Activated CD8-positive, alpha-beta memory T cell treated with anti-CD3 and anti-CD28 coated beads for 4 hours (primary cell): ENCODE measurements at regions not wholly inside any gene's neighbourhood (a gene's known extent, or its start where the extent isn't known, plus 50 kb on each side); places are given as distances from the start of the nearest gene placed in this dataset.
"Not testable (repeated sequence)": the region's sequence is repeated elsewhere in the genome, so short reads cannot be mapped to it uniquely, and the experiment has no call there.

ENCODE experiments used
- DNase-seq, 2 donors: peaks; one replicate each; pipeline ENCODE4 v3.0.0-alpha.2; 2020; ENCODE audit warnings: low read depth in 2 of 2

DNA sequence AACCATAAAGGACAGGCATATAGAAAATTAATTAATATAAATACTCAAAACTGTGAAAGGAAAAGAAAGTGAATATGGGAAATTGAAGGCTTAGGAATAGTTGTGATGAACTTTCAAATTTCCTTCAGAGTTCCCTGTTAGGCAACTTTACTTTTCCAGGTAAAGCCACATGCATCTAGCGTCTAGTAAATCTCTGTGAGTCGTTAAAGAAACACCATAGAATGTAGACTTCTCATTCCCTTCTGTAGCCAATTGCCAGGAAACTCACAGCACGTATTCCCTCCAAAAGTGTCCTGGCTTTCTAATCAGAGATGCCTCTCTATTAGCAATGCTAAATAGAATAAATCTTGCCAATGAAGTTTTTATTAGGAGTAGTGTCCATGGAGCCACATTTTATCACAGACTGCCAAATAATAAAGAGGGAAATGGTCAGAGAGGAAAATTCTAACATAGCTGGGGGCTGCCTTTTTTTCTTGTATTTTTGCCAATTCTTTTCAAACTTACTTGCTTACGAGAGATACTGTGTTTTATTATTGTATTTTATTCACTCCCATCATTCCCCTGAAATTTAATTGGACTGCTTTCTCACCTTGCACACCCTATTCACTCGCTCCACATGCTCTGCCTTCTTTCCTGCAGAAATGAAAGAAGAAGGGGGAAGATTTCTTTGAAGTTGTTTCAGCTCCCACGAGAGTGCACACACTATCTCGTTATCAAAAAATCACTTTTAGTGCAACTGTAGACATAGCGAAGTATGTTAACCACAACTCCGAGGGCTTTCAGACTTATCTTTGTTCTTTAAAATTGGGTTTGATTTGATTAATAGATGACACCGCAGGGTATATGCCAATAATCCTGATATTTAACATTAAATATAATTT, 439.0 kb downstream of the CSNK1G3 start:
- no peak for DNase-seq

DNA sequence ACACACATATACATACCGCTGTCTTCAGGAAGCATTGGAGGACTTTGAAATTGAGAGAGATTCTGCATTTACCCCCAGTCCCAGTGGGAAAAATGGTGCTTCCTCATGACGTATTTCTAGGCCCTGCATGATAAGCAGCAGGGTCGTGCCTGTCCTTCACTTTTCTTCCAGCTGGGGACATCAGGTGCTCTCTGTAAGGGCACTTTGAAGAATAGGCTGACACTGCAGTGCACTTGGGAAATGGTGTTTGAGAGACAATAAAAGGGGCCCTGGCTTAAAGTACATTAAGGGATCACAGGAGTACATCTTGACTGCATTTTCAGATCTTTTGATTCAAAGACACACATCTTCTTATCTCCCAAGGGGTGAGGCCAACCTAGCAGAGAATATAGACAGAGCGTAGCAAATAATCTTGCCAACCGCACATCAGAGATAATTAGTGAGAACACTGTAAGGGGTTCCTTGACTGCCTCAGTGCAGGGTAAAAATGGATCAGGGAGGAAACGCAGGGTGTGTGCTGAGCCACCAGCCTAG, 437.9 kb downstream of the CSNK1G3 start:
- DNase-seq, result no peak

DNA sequence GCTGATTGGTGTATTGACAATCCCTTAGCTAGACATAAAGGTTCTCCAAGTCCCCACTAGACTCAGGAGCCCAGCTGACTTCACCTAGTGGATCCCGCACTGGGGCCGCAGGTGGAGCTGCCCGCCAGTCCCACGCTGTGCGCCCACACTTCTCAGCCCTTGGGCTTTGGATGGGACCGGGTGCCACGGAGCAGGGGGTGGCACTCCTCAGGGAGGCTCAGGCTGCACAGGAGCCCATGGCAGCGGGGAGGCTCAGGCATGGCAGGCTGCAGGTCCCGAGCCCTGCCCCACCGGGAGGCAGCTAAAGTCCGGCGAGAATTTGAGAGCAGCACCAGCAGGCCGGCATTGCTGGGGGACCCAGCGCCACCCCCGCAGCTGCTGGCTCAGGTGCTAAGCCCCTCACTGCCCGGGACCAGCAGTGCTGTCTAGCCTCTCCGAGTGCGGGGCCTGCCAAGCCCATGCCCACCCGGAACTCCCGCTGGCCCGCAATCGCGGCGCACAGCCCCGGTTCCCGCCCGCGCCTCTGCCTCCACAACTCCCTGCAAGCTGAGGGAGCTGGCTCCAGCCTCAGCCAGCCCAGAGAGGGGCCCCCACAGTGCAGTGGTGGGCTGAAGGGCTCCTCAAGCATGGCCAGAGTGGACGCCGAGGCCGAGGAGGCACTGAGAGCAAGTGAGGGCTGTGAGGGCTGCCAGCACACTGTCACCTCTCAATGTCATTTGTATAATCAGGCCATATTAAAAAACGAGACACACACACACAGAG, 437.2 kb downstream of the CSNK1G3 start:
- DNase-seq, result no peak

DNA sequence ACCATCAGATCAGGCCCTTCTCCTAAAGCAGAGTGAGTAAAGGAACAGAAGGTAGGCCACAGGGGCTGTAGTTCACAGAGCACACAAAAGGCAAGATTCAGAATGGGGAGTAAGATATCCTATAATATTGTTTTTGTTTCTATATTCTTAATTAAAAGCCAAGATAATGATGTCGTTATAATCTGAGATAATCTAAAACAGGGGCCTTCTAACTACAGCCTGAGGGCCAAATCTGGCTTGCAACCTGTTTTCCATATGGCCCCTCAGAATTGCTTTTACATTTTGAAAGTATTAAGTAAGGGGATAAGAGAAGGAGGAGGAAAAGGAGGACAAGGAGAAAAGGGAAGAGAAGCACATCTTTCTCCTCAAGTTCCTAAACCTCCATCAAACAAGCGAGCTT, 435.8 kb downstream of the CSNK1G3 start:
- DNase-seq, result no peak

DNA sequence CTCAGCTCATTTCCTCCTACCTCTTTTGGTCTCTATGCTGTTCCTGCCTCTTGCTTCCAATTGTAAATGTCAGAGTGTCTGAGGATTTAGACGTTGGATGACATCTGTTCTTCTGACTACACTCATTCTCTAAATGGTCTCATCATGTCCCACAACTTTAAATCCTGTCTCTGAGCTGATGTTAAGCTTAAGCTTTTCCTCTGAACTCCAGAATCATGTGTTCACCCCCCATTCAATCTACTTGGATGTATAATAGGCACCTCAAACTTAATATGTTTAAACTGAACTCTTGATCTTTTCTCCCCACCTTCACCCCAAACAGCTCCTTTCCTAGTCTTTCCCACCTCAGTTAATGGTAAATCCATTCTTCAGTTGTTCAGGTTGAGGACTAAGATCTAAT, 433.6 kb downstream of the CSNK1G3 start:
- DNase-seq, result no peak

DNA sequence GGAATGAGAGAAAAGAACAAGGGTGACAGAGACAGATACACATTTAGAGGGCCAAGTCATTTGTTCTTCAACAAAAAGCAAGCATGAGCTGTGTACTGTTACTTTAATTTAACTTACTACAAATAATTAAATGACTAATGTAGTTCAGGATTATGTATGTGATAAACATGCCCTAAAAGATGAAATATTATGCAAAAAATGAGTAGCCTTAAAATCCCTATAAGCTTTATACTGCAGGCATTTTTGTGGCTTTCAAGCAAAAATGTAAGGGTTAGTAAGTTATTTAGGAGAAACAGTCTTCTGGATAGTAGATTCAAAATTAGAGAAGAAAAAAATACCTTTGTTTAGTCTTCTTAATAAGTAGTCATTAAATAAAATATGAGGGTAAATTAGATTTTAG, 431.2 kb downstream of the CSNK1G3 start:
- DNase-seq, result no peak

DNA sequence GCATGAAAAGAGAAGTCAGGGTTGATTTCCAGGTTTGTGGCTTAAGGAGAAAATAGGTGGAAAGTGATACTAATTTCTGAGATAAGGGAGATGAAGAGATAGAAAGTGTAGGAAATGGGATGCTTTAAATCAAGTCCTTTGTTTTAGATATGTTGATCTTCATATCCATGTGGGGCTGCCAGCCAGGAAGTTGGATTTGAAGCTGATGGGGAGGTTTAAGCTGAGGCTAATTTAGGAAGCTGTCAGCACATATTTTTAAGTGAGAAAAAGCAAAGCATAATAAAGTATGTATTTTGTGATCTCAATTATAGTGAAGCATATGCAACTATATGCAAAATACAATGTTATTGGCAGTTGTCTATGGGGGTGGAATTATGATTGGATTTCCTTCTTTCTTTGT, 428.4 kb downstream of the CSNK1G3 start:
- no peak for DNase-seq

DNA sequence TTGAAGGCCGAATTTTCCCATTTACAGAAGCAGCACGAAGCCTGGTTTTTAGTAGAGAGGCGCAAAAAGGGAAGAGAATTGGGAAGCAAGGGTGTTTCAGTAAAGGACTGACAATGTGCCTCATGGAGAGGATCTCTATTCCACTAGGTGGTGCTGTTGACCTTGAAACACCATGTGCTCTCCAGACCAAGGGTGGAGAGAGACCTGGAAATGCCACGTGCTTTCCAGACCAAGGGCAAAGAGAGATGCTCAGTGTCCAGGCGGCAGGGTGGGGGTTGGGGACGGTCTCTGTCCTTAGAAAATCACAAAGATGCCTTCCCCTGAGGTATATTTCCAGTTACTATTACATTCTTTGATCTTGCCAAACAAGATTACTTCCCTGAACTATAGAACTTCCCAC, 425.3 kb downstream of the CSNK1G3 start:
- DNase-seq, result no peak

DNA sequence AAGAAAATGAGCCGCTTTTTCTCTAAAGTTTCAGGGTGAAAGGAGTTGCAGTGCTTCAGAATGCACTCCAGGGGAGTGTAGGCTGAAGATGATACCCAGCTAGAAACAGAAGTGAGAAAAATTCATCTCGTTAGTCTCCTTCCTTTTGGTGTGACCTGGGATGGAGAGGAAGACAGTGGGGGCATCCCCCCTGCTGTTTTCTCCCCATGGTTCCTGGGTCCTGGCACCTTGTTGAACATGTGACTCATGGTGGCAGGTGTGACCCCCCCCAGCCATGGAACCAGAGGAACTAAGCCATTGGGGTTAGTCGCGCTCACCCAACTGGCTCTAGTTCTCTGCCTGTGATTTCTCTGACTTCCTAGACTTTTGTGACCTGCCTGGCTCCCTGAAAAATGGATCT, 424.6 kb downstream of the CSNK1G3 start:
- no peak for DNase-seq

DNA sequence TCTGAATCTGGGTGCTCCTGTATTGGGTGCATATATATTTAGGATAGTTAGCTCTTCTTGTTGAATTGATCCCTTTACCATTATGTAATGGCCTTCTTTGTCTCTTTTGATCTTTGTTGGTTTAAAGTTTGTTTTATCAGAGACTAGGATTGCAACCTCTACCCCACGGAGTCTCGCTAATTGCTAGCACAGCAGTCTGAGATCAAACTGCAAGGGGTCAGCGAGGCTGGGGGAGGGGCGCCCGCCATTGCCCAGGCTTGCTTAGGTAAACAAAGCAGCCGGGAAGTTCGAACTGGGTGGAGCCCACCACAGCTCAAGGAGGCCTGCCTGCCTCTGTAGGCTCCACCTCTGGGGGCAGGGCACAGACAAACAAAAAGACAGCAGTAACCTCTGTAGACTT, 421.8 kb downstream of the CSNK1G3 start:
- DNase-seq, result not testable (repeated sequence)

DNA sequence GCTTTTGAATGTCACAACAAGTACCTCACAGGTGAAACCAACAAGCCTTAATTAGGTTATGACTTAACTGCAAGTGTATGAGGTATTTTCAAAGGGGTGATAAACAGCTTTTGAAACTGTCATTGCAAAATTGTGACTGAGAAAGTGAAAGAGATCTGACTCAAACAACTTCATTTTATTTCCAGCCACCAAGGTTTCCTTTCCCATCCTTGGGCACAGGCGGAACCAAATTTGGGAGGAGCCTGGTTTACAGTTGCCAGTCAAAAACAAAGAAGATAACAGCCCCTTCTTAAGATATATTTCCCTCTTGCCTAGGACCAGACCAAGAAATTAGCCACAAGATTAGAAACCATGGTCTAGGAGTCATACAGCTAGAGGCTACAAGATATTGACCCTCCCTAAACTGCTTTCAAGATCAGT, 417.1 kb downstream of the CSNK1G3 start:
- DNase-seq, result no peak

DNA sequence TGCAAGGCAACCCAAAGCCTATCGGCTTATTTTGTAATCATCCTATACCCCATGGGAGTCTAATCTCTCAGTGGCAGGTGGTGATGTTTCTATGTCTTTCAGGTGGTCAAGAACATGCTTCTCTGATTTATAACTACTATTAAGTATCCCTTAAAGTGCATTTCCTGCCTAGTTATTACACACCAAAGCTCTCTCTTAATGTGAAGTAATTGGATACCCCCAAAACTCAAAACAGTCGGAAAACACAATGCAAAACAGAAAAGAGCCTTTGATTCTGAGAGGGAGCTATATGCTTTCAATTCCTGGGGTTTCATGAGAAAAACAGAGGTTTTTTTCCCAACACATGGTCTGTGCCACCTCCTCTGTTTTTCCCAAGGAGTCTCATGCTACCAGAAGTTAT, 416.4 kb downstream of the CSNK1G3 start:
- DNase-seq, result no peak

DNA sequence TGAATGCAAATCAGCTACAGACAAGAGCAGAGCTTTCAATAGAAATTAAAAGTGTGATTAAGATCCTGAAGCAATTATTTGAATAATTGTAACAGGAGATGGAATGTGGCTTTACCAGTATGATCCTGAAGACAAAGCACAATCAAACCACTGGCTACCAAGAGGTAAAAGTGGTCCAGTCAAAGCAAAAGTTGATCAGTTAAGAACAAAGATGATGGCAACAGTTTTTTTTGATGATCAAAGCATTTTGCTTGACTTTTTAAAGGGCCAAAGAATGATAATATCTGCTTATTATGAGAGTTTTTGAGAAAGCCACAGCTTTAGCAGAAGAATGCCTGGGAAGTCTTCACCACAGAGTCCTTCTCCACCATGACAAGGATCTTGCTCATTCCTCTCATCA, 409.2 kb downstream of the CSNK1G3 start:
- no peak for DNase-seq

DNA sequence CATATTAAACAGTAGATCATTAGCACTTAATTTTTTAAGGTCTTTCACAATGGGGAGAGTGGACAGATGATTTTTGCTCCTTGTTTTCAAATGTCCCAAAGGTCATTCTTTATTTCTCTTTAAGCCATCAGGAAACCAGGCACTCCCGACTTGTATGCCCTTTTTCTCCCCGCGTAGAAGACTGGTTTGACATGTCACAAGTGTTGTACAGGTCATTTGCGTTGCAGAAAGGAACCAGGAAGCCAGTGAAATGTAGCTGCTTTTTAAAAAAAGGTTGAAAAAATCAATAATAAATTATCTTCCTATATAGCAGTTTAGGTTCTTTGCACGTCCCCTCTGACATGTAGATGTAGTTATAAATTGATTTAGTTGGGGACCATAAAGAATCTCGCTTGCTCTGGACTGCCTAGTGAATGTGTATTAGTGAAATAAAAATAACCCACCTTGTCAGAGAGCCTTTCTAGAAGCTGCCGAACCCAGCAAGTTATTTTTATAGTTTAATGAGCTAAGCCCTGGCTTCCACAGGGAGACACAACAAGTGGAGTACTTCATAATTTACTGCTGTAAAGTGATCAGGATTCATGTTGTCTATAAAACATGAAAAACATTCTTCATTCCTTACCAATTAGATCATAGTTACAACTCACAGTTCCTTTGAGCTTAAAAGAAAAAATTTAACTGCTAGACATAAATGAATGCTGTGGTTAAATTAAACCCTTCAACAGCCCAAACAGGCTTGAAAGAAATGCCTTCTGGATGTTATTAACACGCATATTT, 404.6 kb downstream of the CSNK1G3 start:
- no peak for DNase-seq

DNA sequence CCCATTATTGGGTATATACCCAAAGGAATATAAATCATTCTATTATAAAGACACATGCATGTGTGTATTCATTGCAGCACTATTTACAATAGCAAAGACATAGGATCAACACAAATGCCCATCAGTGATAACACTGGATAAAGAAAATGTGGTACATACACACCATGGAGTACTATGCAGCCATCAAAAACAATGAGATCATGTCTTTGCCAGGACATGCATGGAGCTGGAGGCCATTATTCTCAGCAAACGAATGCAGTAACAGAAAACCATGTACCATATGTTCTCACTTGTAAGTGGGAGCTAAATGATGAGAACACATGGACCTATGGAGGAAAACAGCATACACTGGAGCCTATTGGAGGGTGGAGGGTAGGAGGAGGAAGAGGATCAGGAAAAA, 402.4 kb downstream of the CSNK1G3 start:
- no peak for DNase-seq

DNA sequence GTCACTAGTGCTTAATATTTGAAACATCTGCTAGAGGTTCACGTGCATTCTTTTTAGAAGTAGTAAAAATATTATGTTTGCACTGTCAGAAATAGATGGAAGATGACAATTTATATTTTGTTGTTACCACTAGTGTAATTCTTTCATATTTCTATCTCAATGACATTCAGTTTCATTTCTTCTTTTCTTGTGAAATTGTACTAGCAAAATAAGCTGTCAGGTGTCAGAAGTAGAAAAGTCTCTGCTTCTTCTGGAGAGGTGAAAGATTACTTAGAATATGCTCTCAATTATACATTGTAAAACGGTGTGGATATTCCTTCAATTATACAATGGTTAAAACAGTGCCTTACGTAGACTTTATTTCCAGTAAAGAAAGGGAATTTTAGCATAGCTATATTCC, 395.4 kb downstream of the CSNK1G3 start:
- no peak for DNase-seq

DNA sequence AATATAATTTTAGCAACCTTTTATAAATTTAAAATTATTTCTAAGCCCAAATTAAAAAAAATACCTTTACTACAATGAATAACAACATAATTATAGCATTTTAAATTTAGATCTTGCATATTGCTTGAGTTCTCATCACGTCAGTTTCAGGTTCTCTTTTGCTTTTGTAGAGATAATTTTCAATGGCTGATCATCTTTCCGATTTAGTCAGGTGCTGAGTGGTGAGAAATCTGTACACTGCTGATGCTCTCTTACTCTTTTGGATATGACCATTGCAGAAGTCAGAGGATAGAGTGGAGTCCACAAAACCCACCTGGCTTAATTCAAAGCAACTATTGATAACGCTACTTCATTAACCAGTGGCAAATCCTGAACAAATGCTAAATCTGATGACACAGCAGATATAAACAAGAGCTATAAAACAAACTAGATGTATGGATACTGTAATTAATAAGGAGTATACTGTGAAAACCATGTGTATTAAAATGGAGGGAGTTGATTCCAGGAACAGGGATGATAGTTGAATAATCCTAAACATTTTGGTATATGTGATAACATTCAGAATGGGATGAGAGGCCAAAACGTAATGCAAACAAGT, 394.8 kb downstream of the CSNK1G3 start:
- DNase-seq, result no peak

DNA sequence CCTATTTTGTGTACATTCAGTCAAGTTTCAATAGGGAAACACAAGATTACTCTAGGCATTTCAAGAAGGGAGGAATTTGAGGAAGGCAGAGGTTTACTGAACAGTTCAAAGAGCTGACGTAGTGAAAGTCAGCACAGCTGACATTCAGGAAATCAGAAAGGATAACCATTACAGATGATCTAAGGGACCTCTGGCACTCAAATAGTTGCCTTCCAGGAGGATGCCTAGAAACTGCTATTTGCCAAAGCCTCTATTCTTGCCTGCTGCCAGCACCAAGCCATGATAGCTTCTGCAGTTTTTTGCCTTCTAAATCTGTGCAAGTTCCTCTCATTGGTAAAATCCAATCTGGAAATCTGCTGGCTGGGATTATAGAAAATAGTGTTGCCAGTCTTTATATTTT, 373.1 kb downstream of the CSNK1G3 start:
- DNase-seq, result no peak

DNA sequence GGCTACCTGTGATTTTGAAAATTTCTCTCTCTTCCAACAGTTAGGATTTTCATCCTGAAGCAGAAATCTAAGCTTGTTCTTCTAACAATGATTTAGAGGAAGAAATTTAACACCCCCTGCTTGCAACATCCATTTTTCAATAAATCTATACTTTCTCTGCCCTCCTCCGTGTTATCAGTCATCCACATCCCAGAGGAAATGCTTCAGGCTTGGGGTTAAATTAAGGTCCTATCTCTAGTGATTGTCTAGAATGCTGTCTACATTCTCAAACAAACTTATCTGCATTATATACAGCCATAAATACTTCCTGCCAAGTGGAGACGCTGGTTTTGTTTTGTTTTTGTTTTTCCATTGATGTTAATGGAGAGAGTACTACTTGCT, 371.0 kb downstream of the CSNK1G3 start:
- DNase-seq, result no peak

DNA sequence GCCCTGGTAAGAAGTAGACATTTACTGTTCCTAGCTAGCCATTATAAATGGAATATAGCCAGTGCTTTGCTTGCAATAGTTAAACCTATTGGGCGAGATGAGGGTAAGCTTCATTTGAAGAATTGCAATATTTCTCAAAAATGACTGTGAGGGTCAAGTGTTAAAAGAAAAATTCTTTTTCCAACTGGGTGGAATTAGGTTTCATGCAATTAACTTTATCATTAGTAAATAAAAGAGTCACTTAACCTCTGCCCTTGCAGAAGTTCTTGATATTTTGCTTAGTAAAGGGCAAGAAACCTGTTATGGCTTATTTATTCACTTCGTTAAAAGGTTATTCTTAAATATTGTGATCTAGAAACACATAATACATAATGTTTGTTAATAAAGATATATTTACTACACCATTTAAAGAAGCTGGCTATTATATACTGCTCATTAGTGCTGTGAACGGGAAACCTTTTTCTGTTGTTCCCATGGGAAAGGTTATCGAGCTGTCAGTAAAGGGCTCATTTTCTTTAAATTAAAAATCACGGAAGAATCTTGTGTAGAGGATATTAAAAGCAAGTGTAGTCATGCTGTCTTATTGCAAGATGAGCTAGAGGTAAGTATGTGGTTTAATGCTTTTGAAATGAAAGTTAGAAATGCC, 370.5 kb downstream of the CSNK1G3 start:
- DNase-seq, result no peak

DNA sequence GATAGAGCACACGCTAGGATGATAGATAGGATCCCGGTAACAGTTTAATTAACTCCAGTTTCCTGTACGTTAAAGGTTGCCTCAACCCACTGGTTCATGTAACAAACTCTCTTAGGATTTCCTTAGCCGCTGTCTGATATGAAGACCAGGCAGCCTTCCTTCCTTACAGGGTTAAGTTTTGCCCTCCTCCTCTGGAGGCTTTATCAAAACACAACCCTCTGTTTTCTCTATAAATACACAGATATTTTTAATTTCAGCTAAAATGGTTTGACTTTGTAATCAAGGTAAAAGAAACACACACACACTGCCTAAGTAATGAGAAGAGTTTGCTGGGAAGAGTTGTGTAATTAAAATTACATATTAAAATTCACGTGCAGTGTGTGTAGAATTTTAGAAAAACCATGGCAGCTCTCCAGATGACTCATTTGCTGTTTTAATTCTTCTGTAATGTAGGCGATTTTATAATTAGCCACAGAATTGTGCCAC, 369.8 kb downstream of the CSNK1G3 start:
- no peak for DNase-seq
